HT1080 (cell line): ENCODE measurements at regions not wholly inside any gene's neighbourhood (a gene's known extent, or its start where the extent isn't known, plus 50 kb on each side); places are given as distances from the start of the nearest gene placed in this dataset.
A peak's percentile ranks its signal among the peaks of the same experiment; 100 is the strongest.

ENCODE experiments used
- DNase-seq: peaks from one replicate; pipeline ENCODE4 v3.0.0-alpha.2; 2015; ENCODE audit warnings: low read depth

- DNase-seq = no peak
These were observed 737.1 kb upstream of the FLRT2 start for GRCh38 chr14:84792722-84793410.

- DNase-seq = no peak
These were observed 732.6 kb upstream of the FLRT2 start for GRCh38 chr14:84797326-84797725.

GRCh38 chr14:84804468-84804867 is 725.5 kb upstream of the FLRT2 start:
- no peak for DNase-seq

- DNase-seq = no peak
These were observed 725.0 kb upstream of the FLRT2 start for GRCh38 chr14:84804895-84805294.

GRCh38 chr14:84806181-84806580 is 723.8 kb upstream of the FLRT2 start:
- no peak for DNase-seq

- peak; percentile 73 for DNase-seq
These were observed 723.3 kb upstream of the FLRT2 start for GRCh38 chr14:84806622-84807021.

- no peak for DNase-seq
These were observed 722.3 kb upstream of the FLRT2 start for GRCh38 chr14:84807673-84808072.

- DNase-seq = no peak
These were observed 720.8 kb upstream of the FLRT2 start for GRCh38 chr14:84809158-84809557.

GRCh38 chr14:84814391-84814790 is 715.6 kb upstream of the FLRT2 start:
- DNase-seq = no peak

GRCh38 chr14:84819528-84819927 is 710.4 kb upstream of the FLRT2 start:
- no peak for DNase-seq

GRCh38 chr14:84825481-84826251 is 704.3 kb upstream of the FLRT2 start:
- peak; percentile 75 for DNase-seq

- DNase-seq = peak; percentile 42
These were observed 703.6 kb upstream of the FLRT2 start for GRCh38 chr14:84826294-84826693.

GRCh38 chr14:84850595-84850994 is 679.3 kb upstream of the FLRT2 start:
- no peak for DNase-seq

GRCh38 chr14:84856751-84857534 is 673.0 kb upstream of the FLRT2 start:
- no peak for DNase-seq

- no peak for DNase-seq
These were observed 672.4 kb upstream of the FLRT2 start for GRCh38 chr14:84857571-84857970.

GRCh38 chr14:84859116-84859515 is 670.8 kb upstream of the FLRT2 start:
- no peak for DNase-seq

- DNase-seq = no peak
These were observed 665.2 kb upstream of the FLRT2 start for GRCh38 chr14:84864548-84865271.

GRCh38 chr14:84871734-84872133 is 658.2 kb upstream of the FLRT2 start:
- DNase-seq = no peak

GRCh38 chr14:84874436-84874835 is 655.5 kb upstream of the FLRT2 start:
- DNase-seq = no peak

GRCh38 chr14:84877061-84877460 is 652.9 kb upstream of the FLRT2 start:
- no peak for DNase-seq

GRCh38 chr14:84882830-84883229 is 647.1 kb upstream of the FLRT2 start:
- no peak for DNase-seq

GRCh38 chr14:84885061-84885460 is 644.9 kb upstream of the FLRT2 start:
- DNase-seq = no peak
